ENCODE measurements at regions not wholly inside any gene's neighbourhood (a gene's known extent, or its start where the extent isn't known, plus 50 kb on each side); places are given as distances from the start of the nearest gene placed in this dataset.

DNA sequence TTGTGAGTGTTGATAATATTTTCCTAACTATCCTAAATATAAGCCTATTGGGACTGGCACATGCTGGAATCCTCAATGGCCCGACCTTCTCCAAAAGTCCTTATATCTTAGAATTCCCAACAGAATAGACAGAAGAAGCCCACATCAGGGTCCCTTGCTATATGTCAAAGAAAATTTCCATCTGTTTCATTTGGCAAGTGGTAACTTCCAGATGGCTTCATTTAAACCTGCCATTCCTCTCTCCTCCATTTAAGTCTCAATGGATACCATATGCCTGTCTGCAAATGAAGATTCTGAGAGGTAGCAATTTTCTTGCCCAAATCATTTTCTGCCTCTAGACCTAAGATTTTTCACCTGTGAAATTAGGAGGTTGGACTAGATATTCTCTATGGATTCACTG lies 73.1 kb upstream of the KCNA4 start:
- H3K4me3 ChIP-seq (ENCODE audit: low read length in 2 of 2): no peak overlapping the region
- H2BK5ac ChIP-seq (ENCODE audit: low read length): no peak overlapping the region
- H3K4ac ChIP-seq (ENCODE audit: low read length): no peak overlapping the region
- no peaks in the 10 kb centered on the region for H3K79me1 ChIP-seq (ENCODE audit: low read depth, low read length)
- no peak for DNase-seq (ENCODE audit: low spot score)
- no peak overlapping the region for H3K18ac ChIP-seq (ENCODE audit: low read length)
- no peaks in the 10 kb centered on the region for H3K27me3 ChIP-seq (ENCODE audit: control insufficient read depth in 3 of 3, insufficient read depth in 3 of 3, low read depth in 1 of 3, low read length in 3 of 3)
- H4K91ac ChIP-seq (ENCODE audit: low read depth, low read length, poor library complexity): no peak overlapping the region
- H2BK120ac ChIP-seq (ENCODE audit: low read depth, low read length): no peak overlapping the region
- no peak overlapping the region for H3K9ac ChIP-seq (ENCODE audit: low read depth, low read length, poor library complexity)
- H3K36me3 ChIP-seq (replicated peaks in 1 of 2; ENCODE audit: control insufficient read depth in 2 of 2, insufficient read depth in 2 of 2, low read length in 2 of 2): no peaks in the 10 kb centered on the region
- no peak overlapping the region for H2BK12ac ChIP-seq (ENCODE audit: low read length)
- no peak overlapping the region for H2AFZ ChIP-seq (ENCODE audit: low read length)
- no peak overlapping the region for H2AK5ac ChIP-seq (ENCODE audit: low read depth, low read length)
- H4K8ac ChIP-seq (ENCODE audit: low read depth, low read length): no peak overlapping the region
- WGBS, 2 donors (ENCODE audit: extremely low coverage in 2 of 2, insufficient read length in 2 of 2, insufficient replicate concordance in 1 of 2): no CpG with 5 or more reads among the region's 1 CpG
- H3K4me2 ChIP-seq (ENCODE audit: insufficient read depth, low read length, poor library complexity, severe bottlenecking): no peak overlapping the region
- no peak overlapping the region for H2BK15ac ChIP-seq (ENCODE audit: low read length)
- H3K4me1 ChIP-seq (ENCODE audit: control insufficient read depth in 2 of 2, insufficient read depth in 1 of 2, low read depth in 1 of 2, low read length in 2 of 2): no peaks in the 10 kb centered on the region
- no peak overlapping the region for H3K27ac ChIP-seq (replicated peaks; ENCODE audit: low read length)
- H3K9me3 ChIP-seq (replicated peaks in 1 of 2; ENCODE audit: control insufficient read depth in 2 of 2, insufficient read depth in 1 of 2, low read depth in 1 of 2, low read length in 2 of 2): no peaks in the 10 kb centered on the region
- no peak overlapping the region for H3K14ac ChIP-seq (ENCODE audit: low read length)
- no peak overlapping the region for H3K23ac ChIP-seq (ENCODE audit: low read depth, low read length, poor library complexity)

DNA sequence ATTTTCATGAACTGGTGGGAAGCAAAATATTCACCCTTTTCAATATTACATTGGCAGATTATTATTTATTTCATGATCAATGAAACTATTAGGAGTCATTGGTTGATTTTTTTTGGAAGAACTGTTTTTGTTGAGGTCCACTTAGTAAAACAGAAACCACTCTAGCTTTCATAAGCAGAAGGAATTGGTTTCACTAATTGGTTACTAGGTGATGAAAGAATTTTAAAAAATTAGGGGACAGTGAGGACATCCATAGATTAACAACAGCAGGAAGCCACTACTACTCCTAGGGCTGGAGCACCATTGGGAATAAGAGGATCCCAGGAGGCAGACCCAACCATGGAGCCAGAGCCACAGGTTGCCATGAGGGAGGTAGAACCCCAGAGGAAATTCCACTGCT lies 74.4 kb upstream of the KCNA4 start:
- no peak overlapping the region for H2AFZ ChIP-seq (ENCODE audit: low read length)
- H3K27me3 ChIP-seq (ENCODE audit: control insufficient read depth in 3 of 3, insufficient read depth in 3 of 3, low read depth in 1 of 3, low read length in 3 of 3): no peaks in the 10 kb centered on the region
- no peaks in the 10 kb centered on the region for H3K4me1 ChIP-seq (ENCODE audit: control insufficient read depth in 2 of 2, insufficient read depth in 1 of 2, low read depth in 1 of 2, low read length in 2 of 2)
- H2AK5ac ChIP-seq (ENCODE audit: low read depth, low read length): no peak overlapping the region
- no peak overlapping the region for H3K4me3 ChIP-seq (ENCODE audit: low read length in 2 of 2)
- no peak overlapping the region for H2BK5ac ChIP-seq (ENCODE audit: low read length)
- no peaks in the 10 kb centered on the region for H3K9me3 ChIP-seq (replicated peaks in 1 of 2; ENCODE audit: control insufficient read depth in 2 of 2, insufficient read depth in 1 of 2, low read depth in 1 of 2, low read length in 2 of 2)
- no peaks in the 10 kb centered on the region for H3K79me1 ChIP-seq (ENCODE audit: low read depth, low read length)
- H3K23ac ChIP-seq (ENCODE audit: low read depth, low read length, poor library complexity): no peak overlapping the region
- no peak overlapping the region for H4K91ac ChIP-seq (ENCODE audit: low read depth, low read length, poor library complexity)
- no peaks in the 10 kb centered on the region for H3K36me3 ChIP-seq (replicated peaks in 1 of 2; ENCODE audit: control insufficient read depth in 2 of 2, insufficient read depth in 2 of 2, low read length in 2 of 2)
- no peak for DNase-seq (ENCODE audit: low spot score)
- no peak overlapping the region for H3K4me2 ChIP-seq (ENCODE audit: insufficient read depth, low read length, poor library complexity, severe bottlenecking)
- H3K14ac ChIP-seq (ENCODE audit: low read length): no peak overlapping the region
- no peak overlapping the region for H2BK120ac ChIP-seq (ENCODE audit: low read depth, low read length)
- no peak overlapping the region for H3K27ac ChIP-seq (replicated peaks; ENCODE audit: low read length)
- no peak overlapping the region for H3K18ac ChIP-seq (ENCODE audit: low read length)
- no peak overlapping the region for H3K4ac ChIP-seq (ENCODE audit: low read length)
- H3K9ac ChIP-seq (ENCODE audit: low read depth, low read length, poor library complexity): no peak overlapping the region
- H4K8ac ChIP-seq (ENCODE audit: low read depth, low read length): no peak overlapping the region
- H2BK12ac ChIP-seq (ENCODE audit: low read length): no peak overlapping the region
- H2BK15ac ChIP-seq (ENCODE audit: low read length): no peak overlapping the region

DNA sequence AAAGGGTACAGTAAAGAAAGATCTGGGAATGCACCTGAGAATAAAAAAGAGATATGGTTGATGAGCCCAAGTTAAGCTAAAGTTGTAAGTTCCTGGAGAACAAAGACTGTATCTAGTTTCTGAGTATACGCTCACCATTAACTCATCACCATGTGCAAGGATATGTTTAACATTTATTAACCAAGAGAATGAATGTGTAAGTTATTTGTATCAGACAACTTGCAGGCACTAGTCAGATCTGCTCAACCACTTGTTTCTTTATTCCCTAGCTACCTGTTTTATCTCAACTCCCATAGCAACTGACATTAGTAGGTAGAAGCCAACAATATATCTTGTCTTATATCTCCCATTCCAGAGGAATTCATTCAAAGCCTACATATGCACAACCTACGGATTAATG lies 74.9 kb upstream of the KCNA4 start:
- H3K36me3 ChIP-seq (replicated peaks in 1 of 2; ENCODE audit: control insufficient read depth in 2 of 2, insufficient read depth in 2 of 2, low read length in 2 of 2): no peaks in the 10 kb centered on the region
- H4K91ac ChIP-seq (ENCODE audit: low read depth, low read length, poor library complexity): no peak overlapping the region
- H2BK120ac ChIP-seq (ENCODE audit: low read depth, low read length): no peak overlapping the region
- H2BK5ac ChIP-seq (ENCODE audit: low read length): no peak overlapping the region
- no peak overlapping the region for H2AFZ ChIP-seq (ENCODE audit: low read length)
- H3K9me3 ChIP-seq (replicated peaks in 1 of 2; ENCODE audit: control insufficient read depth in 2 of 2, insufficient read depth in 1 of 2, low read depth in 1 of 2, low read length in 2 of 2): no peaks in the 10 kb centered on the region
- H2BK15ac ChIP-seq (ENCODE audit: low read length): no peak overlapping the region
- H3K9ac ChIP-seq (ENCODE audit: low read depth, low read length, poor library complexity): no peak overlapping the region
- no peak overlapping the region for H2AK5ac ChIP-seq (ENCODE audit: low read depth, low read length)
- H3K23ac ChIP-seq (ENCODE audit: low read depth, low read length, poor library complexity): no peak overlapping the region
- no peaks in the 10 kb centered on the region for H3K27me3 ChIP-seq (ENCODE audit: control insufficient read depth in 3 of 3, insufficient read depth in 3 of 3, low read depth in 1 of 3, low read length in 3 of 3)
- H3K79me1 ChIP-seq (ENCODE audit: low read depth, low read length): no peaks in the 10 kb centered on the region
- no peak overlapping the region for H2BK12ac ChIP-seq (ENCODE audit: low read length)
- no peak overlapping the region for H3K4me2 ChIP-seq (ENCODE audit: insufficient read depth, low read length, poor library complexity, severe bottlenecking)
- no peak overlapping the region for H3K4me3 ChIP-seq (ENCODE audit: low read length in 2 of 2)
- no peaks in the 10 kb centered on the region for H3K4me1 ChIP-seq (ENCODE audit: control insufficient read depth in 2 of 2, insufficient read depth in 1 of 2, low read depth in 1 of 2, low read length in 2 of 2)
- no CpG with 5 or more reads among the region's 2 CpGs for WGBS, 2 donors (ENCODE audit: extremely low coverage in 2 of 2, insufficient read length in 2 of 2, insufficient replicate concordance in 1 of 2)
- no peak overlapping the region for H3K18ac ChIP-seq (ENCODE audit: low read length)
- no peak for DNase-seq (ENCODE audit: low spot score)
- no peak overlapping the region for H3K14ac ChIP-seq (ENCODE audit: low read length)
- H3K4ac ChIP-seq (ENCODE audit: low read length): no peak overlapping the region
- no peak overlapping the region for H3K27ac ChIP-seq (replicated peaks; ENCODE audit: low read length)
- H4K8ac ChIP-seq (ENCODE audit: low read depth, low read length): no peak overlapping the region

DNA sequence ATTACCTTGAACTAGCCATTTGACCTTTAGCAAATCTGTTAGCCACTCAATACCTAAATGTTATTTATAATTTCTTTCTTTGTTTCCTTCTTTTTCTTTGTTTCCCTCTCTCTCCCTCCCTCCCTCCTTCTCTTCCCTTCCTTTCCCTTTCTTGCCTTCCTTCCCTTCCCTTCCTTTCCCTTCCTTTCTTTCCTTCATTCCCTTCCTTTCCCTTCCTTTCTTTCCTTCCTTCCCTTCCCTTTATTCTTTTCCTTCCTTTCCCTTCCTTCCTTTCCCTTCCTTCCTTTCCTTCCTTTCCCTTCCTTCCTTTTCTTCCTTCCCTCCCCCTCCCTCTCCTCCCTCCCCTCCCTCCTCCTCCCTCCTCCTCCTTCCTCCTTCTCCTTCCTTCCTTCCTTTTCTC lies 75.7 kb upstream of the KCNA4 start:
- no peaks in the 10 kb centered on the region for H3K36me3 ChIP-seq (replicated peaks in 1 of 2; ENCODE audit: control insufficient read depth in 2 of 2, insufficient read depth in 2 of 2, low read length in 2 of 2)

More for the DNA sequence above, 75.7 kb upstream of the KCNA4 start:
- Histone ChIP-seq H3K27ac (replicated peaks; ENCODE audit: low read length) (no peak overlapping the region), H4K8ac (ENCODE audit: low read depth, low read length) (no peak overlapping the region), H3K27me3 (ENCODE audit: control insufficient read depth in 3 of 3, insufficient read depth in 3 of 3, low read depth in 1 of 3, low read length in 3 of 3) (no peaks in the 10 kb centered on the region), H3K4me1 (ENCODE audit: control insufficient read depth in 2 of 2, insufficient read depth in 1 of 2, low read depth in 1 of 2, low read length in 2 of 2) (no peaks in the 10 kb centered on the region), H2BK15ac (ENCODE audit: low read length) (no peak overlapping the region), H2AK5ac (ENCODE audit: low read depth, low read length) (no peak overlapping the region), H3K9me3 (replicated peaks in 1 of 2; ENCODE audit: control insufficient read depth in 2 of 2, insufficient read depth in 1 of 2, low read depth in 1 of 2, low read length in 2 of 2) (no peaks in the 10 kb centered on the region), H3K4ac (ENCODE audit: low read length) (no peak overlapping the region), H3K9ac (ENCODE audit: low read depth, low read length, poor library complexity) (no peak overlapping the region), H2AFZ (ENCODE audit: low read length) (no peak overlapping the region), H3K4me3 (ENCODE audit: low read length in 2 of 2) (no peak overlapping the region), H4K91ac (ENCODE audit: low read depth, low read length, poor library complexity) (no peak overlapping the region), H2BK5ac (ENCODE audit: low read length) (no peak overlapping the region), H3K4me2 (ENCODE audit: insufficient read depth, low read length, poor library complexity, severe bottlenecking) (no peak overlapping the region), H3K18ac (ENCODE audit: low read length) (no peak overlapping the region), H2BK120ac (ENCODE audit: low read depth, low read length) (no peak overlapping the region), H2BK12ac (ENCODE audit: low read length) (no peak overlapping the region), H3K14ac (ENCODE audit: low read length) (no peak overlapping the region), H3K23ac (ENCODE audit: low read depth, low read length, poor library complexity) (no peak overlapping the region), H3K79me1 (ENCODE audit: low read depth, low read length) (no peaks in the 10 kb centered on the region)
- DNase-seq (ENCODE audit: low spot score): no peak

All from neuronal stem cell (in vitro differentiated cells).